Gastrocnemius medialis (tissue), 4 donors: ENCODE measurements at regions not wholly inside any gene's neighbourhood (a gene's known extent, or its start where the extent isn't known, plus 50 kb on each side); places are given as distances from the start of the nearest gene placed in this dataset.

Source experiments
- ATAC-seq, 2 donors: fragments of 150-250 bp; one replicate each; pipeline ENCODE4 v1.9.1; 2016
- DNase-seq, 2 donors: peaks; one replicate each; pipeline ENCODE4 v3.0.0-alpha.2; 2019
- H3K27ac ChIP-seq, 4 donors: fragments of 200-600 bp; sonication (generic); 1 replicate in 1 of 4; 2 replicates in 3 of 4; pipeline ENCODE4 v1.5.1; 2016 to 2018; ENCODE audit warnings: mild to moderate bottlenecking in 2 of 4, moderate library complexity in 1 of 4
- H3K27me3 ChIP-seq, 3 donors: fragments of 200-600 bp; sonication (generic) in 2 of 3; 1 replicate in 1 of 3; 2 replicates in 2 of 3; pipeline versions ENCODE4 v1.5.1 to v1.6.0; 2016 to 2019; ENCODE audit warnings: mild to moderate bottlenecking in 1 of 3, moderate library complexity in 1 of 3
- H3K36me3 ChIP-seq, 2 donors: fragments of 200-600 bp; sonication (generic) in 1 of 2; one replicate each; pipeline ENCODE4 v1.5.1; 2017 to 2018
- H3K4me1 ChIP-seq, 2 donors: fragments of 200-600 bp; sonication (generic) in 1 of 2; one replicate each; pipeline ENCODE4 v1.5.1; 2016 to 2017; ENCODE audit warnings: mild to moderate bottlenecking in 2 of 2
- H3K4me3 ChIP-seq, 4 donors: fragments of 200-600 bp; sonication (generic) in 3 of 4; 1 replicate in 1 of 4; 2 replicates in 3 of 4; pipeline ENCODE4 v1.5.1; 2016 to 2019; ENCODE audit warnings: mild to moderate bottlenecking in 2 of 4
- H3K9me3 ChIP-seq, 3 donors: fragments of 200-600 bp; sonication (generic) in 2 of 3; 1 replicate in 1 of 3; 2 replicates in 2 of 3; pipeline ENCODE4 v1.5.1; 2016 to 2019
- POLR2A ChIP-seq, 2 donors: fragments of 450-650 bp; IDR thresholded peaks; one replicate each; pipeline ENCODE4 v1.6.1; 2017; ENCODE audit warnings: antibody characterized with exemption in 2 of 2, mild to moderate bottlenecking in 2 of 2, moderate library complexity in 2 of 2
- in situ Hi-C, 4 donors: fragments of 200-750 bp; cut with MboI; loops; one replicate each; pipeline versions ENCODE4 v1.15.0 to v1.8.0; 2017; ENCODE audit warnings: low sequenced_read_pairs in 4 of 4
- intact Hi-C: fragments of 100-400 bp; cut with DNase I; formaldehyde crosslinking; loops from one replicate; pipeline ENCODE4 v1.15.1; 2023; ENCODE audit warnings: low total_unique reads
- TF ChIP-seq, protein P1 (sequence below), 5 experiments: fragments of 450-650 bp in 3 of 5; fragments of 200-600 bp in 2 of 5; sonication (generic) in 2 of 5; IDR thresholded peaks in 4 of 5; conservative IDR thresholded peaks in 1 of 5; 1 replicate in 4 of 5; 2 replicates in 1 of 5; pipeline ENCODE4 v1.5.1; 2016 to 2019; ENCODE audit warnings: antibody characterized with exemption in 5 of 5, mild to moderate bottlenecking in 3 of 5, moderate library complexity in 3 of 5

GRCh38 chr13:39202746-39203145 is 164.5 kb downstream of the NHLRC3 start:
- in situ Hi-C loops = no loop called here
- H3K4me1 ChIP-seq = no peaks in the 10 kb centered on the region
- intact Hi-C loops = no loop called here
- ATAC-seq (no peak), DNase-seq (no peak)
- no peaks in the 10 kb centered on the region for H3K36me3 ChIP-seq
- H3K4me3 ChIP-seq = no peak overlapping the region
- no peaks in the 10 kb centered on the region for H3K27me3 ChIP-seq
- no peaks in the 10 kb centered on the region for H3K9me3 ChIP-seq
- H3K27ac ChIP-seq = no peak overlapping the region
- TF ChIP-seq POLR2A (IDR thresholded peaks at IDR 0.05) = no peak
- TF ChIP-seq, protein P1, sequence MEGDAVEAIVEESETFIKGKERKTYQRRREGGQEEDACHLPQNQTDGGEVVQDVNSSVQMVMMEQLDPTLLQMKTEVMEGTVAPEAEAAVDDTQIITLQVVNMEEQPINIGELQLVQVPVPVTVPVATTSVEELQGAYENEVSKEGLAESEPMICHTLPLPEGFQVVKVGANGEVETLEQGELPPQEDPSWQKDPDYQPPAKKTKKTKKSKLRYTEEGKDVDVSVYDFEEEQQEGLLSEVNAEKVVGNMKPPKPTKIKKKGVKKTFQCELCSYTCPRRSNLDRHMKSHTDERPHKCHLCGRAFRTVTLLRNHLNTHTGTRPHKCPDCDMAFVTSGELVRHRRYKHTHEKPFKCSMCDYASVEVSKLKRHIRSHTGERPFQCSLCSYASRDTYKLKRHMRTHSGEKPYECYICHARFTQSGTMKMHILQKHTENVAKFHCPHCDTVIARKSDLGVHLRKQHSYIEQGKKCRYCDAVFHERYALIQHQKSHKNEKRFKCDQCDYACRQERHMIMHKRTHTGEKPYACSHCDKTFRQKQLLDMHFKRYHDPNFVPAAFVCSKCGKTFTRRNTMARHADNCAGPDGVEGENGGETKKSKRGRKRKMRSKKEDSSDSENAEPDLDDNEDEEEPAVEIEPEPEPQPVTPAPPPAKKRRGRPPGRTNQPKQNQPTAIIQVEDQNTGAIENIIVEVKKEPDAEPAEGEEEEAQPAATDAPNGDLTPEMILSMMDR (IDR thresholded peaks at IDR 0.05 in 4 of 5, conservative IDR thresholded peaks at IDR 0.05 in 1 of 5) = no peak

- intact Hi-C loops = no loop called here
- TF ChIP-seq, protein P1 (IDR thresholded peaks at IDR 0.05 in 4 of 5, conservative IDR thresholded peaks at IDR 0.05 in 1 of 5) = no peak
- TF ChIP-seq POLR2A (IDR thresholded peaks at IDR 0.05) = no peak
- in situ Hi-C loops = no loop called here
Measured at GRCh38 chr13:39208636-39209035, 170.4 kb downstream of the NHLRC3 start.

DNA sequence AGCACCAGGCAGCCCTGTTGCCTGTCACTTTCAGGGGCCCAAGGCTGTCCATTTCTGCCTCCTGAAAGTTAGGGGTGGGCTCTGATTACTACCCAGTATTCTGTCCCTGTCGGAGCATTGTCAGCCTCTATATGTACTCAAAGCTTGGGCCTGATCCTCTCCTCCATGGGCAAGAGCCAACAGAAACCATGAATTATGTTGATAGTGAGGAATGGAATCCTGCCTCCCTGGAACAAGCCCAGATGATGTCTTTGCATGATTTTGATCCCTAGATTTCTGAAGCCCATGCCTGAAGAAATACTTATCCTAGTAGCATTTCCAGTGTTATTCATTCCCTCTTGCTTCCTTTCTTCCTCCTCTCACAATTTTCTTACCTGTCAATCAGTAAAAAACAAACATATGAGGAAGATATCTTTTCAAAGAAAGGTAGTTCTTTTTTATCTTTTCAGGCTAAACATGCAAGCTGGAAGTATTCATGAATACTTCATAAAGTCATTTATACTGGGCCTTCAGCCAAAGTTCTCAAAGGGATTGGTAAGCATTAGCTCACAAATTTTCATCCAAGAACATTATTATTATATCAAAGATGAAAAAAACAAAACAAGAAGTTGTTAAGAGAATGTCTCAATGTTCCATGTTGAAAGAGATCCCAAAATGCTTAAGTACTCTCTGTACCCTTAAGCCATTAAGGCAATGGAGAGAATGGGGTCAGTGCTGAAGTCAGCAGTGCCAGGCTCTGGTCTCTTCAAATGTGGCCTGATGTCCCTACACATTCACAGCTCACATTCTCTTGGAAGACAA is 171.7 kb downstream of the NHLRC3 start:
- peak overlapping the region in 1 of 4 donors; percentile 25 for H3K27ac ChIP-seq
- H3K27me3 ChIP-seq = no peaks in the 10 kb centered on the region
- intact Hi-C loops (no loop called here), in situ Hi-C loops (no loop called here)
- TF ChIP-seq POLR2A (IDR thresholded peaks at IDR 0.05) = no peak
- TF ChIP-seq, protein P1 (IDR thresholded peaks at IDR 0.05 in 4 of 5, conservative IDR thresholded peaks at IDR 0.05 in 1 of 5) = no peak
- no peak overlapping the region for H3K4me3 ChIP-seq
- ATAC-seq (peak; percentile 45 to 46), DNase-seq (no peak)
- no peaks in the 10 kb centered on the region for H3K4me1 ChIP-seq
- no peaks in the 10 kb centered on the region for H3K9me3 ChIP-seq
- H3K36me3 ChIP-seq = no peaks in the 10 kb centered on the region

More at GRCh38 chr13:39208636-39209035, 170.4 kb downstream of the NHLRC3 start:
- no peaks in the 10 kb centered on the region for H3K4me1 ChIP-seq
- H3K27me3 ChIP-seq = no peaks in the 10 kb centered on the region
- DNase-seq (no peak), ATAC-seq (no peak)
- no peak overlapping the region for H3K4me3 ChIP-seq
- no peaks in the 10 kb centered on the region for H3K36me3 ChIP-seq
- no peak overlapping the region for H3K27ac ChIP-seq
- no peaks in the 10 kb centered on the region for H3K9me3 ChIP-seq

GRCh38 chr13:39210961-39211534 is 172.8 kb downstream of the NHLRC3 start:
- in situ Hi-C loops (no loop called here), intact Hi-C loops (no loop called here)
- Histone ChIP-seq H3K4me3 (no peak overlapping the region), H3K36me3 (no peaks in the 10 kb centered on the region), H3K27me3 (no peaks in the 10 kb centered on the region), H3K4me1 (no peaks in the 10 kb centered on the region), H3K27ac (no peak overlapping the region), H3K9me3 (no peaks in the 10 kb centered on the region)
- DNase-seq (no peak), ATAC-seq (no peak)
- TF ChIP-seq POLR2A (IDR thresholded peaks at IDR 0.05) = no peak
- TF ChIP-seq, protein P1 (IDR thresholded peaks at IDR 0.05 in 4 of 5, conservative IDR thresholded peaks at IDR 0.05 in 1 of 5) = no peak
